Cerebellar cortex (tissue), 1 donor: ENCODE measurements at regions not wholly inside any gene's neighbourhood (a gene's known extent, or its start where the extent isn't known, plus 50 kb on each side); places are given as distances from the start of the nearest gene placed in this dataset.
A peak's percentile ranks its signal among the peaks of the same experiment; 100 is the strongest.
"Not testable (repeated sequence)": the region's sequence is repeated elsewhere in the genome, so short reads cannot be mapped to it uniquely, and the experiment has no call there.

Source experiments
- DNase-seq: peaks from one replicate; pipeline ENCODE4 v3.0.0-alpha.2; 2015; ENCODE audit warnings: low spot score

GRCh38 chr5:20370061-20370460 is 382.1 kb upstream of the CDH18 start:
- no peak for DNase-seq

- peak; percentile 41 for DNase-seq
Measured at GRCh38 chr5:20369518-20369885, 381.5 kb upstream of the CDH18 start.

GRCh38 chr5:20368571-20369517 is 380.8 kb upstream of the CDH18 start:
- peak; percentile 97 for DNase-seq

DNA sequence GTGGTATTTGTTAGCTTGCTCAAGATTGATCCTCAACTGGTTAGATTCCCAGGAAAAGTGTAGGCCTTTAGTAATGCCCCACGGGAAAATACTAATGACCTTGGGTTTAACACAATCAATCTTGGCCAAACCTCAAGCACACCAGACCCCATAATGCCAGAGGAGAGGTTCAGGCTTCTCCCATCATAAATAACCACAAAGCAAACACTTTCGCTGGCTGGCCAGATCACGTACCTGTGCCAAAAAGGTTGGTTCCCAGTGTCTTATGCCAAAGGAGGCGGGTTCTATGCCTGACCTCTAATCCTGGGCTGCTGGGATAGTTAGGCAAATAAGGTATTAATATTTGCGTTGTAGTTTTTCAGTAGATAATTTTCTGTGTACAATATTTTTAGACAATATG is 379.2 kb upstream of the CDH18 start:
- peak; percentile 50 for DNase-seq

DNA sequence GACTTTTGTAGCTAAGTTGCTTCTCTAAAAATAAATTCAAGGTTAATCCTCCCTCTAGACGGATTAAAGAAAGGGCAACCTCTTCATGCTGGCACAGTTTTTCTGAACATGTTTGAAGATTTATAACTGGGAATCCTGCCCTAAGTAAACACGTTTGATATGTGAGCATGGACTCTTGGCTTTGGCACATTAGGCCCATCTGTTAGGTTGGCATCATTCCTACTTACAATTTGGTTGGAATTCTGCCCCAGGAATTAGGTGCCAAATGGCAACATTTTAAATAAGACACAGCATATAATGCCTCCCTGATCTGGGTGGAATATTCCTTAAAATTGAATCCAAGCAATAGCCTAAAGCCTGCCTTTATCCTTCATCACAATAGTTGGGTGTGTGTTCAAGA is 372.3 kb upstream of the CDH18 start:
- peak; percentile 97 for DNase-seq

DNA sequence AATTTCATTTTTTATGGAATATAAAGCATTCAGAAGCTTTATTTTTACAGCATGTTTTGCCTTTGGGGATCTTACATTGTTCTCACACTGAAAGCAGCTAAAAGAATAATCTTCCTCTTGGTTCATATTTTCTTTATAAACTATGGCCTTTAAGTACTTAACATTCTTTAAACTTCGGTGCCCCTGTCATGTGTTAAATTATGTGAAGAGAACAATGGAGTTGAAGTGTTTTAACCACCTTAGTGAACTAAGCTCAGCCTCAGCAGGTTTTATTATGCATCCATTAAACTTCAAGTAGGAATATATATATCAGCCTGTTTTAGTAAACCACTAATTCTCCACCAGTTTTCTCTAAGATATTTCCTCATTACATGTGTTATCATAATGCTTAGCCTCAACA is 371.4 kb upstream of the CDH18 start:
- DNase-seq, result no peak

- no peak for DNase-seq
Measured at GRCh38 chr5:20353499-20353898, 365.5 kb upstream of the CDH18 start.

GRCh38 chr5:20351849-20352248 is 363.8 kb upstream of the CDH18 start:
- DNase-seq, result no peak

GRCh38 chr5:20348321-20348720 is 360.3 kb upstream of the CDH18 start:
- DNase-seq, result no peak

DNA sequence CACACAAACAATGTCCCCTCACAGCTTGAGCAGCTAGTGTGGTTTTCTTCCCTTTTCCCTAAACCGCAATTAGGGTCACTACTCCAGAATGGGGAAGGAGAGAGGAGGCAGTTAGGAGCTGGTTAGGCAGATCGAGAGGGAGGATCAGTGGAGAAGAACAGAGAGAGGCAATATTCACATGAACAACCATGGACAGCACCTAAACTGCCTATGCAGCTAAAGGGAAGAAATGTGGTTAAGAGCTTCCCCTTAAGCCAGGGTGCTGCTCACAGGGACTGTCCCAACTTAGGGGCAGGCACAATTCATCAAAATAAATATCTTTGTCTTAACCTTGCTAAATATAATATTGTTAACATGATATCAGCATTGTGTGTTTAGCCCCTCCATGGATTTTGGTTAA is 359.3 kb upstream of the CDH18 start:
- DNase-seq, result no peak

- DNase-seq, result no peak
Measured at GRCh38 chr5:20340126-20340525, 352.1 kb upstream of the CDH18 start.

DNA sequence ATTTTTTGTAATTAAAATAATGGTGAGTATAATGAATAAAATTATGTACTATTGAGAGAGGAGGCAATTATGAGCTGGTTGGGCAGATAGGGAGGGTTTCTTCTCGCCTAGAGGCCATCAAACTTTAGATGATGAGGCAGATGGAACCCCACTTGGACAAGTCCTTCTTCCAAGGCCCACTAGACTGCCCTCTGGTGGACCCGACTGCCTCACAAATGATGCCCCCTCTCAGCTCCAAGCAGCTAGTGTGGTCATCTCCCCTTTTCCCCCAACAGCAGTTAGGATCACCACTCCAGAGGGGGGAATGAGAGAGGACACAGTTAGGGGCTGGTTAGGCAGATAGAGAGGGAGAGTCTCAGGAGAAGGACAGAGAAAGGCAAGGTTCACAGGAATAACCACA is 348.0 kb upstream of the CDH18 start:
- no peak for DNase-seq

GRCh38 chr5:20331826-20332225 is 343.8 kb upstream of the CDH18 start:
- no peak for DNase-seq

GRCh38 chr5:20323323-20323722 is 335.3 kb upstream of the CDH18 start:
- no peak for DNase-seq

GRCh38 chr5:20307391-20307790 is 319.4 kb upstream of the CDH18 start:
- DNase-seq, result peak; percentile 62

GRCh38 chr5:20305463-20305862 is 317.5 kb upstream of the CDH18 start:
- no peak for DNase-seq

DNA sequence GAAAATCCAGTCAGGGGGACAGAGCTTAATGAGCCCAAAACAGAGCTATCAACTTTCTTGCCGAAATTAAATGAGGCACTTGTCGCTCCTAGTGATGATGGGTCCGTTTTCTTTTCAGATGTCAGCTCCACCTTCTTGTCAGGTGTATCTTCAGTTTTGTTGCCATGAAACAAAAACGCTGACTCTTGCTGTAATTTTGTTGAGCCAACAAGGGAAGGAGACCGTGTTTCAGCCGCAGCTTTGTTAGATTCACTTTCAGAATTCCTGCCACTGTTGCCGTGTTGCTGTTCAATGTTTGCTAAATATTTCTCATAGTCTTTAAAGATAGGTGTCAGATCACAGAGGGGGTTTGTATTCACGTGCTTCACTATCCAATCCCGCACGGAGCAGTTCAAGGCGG is 316.6 kb upstream of the CDH18 start:
- DNase-seq, result not testable (repeated sequence)

DNA sequence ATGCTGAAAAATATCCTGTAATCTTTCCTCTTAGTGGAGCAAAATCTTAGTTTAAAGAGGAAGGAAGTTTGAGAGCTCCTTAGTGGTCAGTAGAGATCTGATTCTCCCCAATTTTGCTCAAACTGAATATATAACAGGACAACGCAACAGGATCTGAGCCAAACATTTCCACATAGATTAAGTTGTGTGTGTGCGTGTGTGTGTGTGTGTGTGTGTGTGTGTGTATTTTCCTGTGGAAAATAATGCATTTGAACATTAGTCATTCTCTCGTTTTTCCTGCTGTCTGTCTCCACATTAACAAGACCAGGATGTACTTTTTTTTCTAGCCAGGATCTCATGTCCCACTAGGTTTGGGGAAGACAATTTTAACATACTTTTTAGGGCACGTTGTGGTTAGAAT is 312.1 kb upstream of the CDH18 start:
- no peak for DNase-seq

GRCh38 chr5:20294696-20295095 is 306.7 kb upstream of the CDH18 start:
- no peak for DNase-seq

GRCh38 chr5:20291766-20292165 is 303.8 kb upstream of the CDH18 start:
- no peak for DNase-seq

GRCh38 chr5:20287640-20288039 is 299.6 kb upstream of the CDH18 start:
- DNase-seq, result no peak

DNA sequence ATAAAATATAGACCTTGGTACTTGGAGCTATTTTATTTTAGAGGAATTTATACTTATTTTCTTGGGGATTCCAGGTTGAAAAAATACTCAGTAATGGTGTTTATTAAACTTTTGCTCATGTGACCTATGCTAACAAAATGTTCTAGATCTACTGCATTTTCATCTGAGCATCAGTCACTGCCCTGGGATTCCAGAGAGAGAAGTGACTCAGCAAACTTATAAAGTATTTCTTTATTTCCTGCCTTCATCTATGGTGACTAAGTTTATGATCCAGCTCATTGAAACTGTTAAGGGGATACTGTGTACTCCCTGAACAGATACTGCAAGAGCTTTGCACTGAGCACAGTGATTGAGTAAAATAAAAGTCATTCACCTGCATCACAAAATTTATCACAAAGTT is 298.5 kb upstream of the CDH18 start:
- no peak for DNase-seq

DNA sequence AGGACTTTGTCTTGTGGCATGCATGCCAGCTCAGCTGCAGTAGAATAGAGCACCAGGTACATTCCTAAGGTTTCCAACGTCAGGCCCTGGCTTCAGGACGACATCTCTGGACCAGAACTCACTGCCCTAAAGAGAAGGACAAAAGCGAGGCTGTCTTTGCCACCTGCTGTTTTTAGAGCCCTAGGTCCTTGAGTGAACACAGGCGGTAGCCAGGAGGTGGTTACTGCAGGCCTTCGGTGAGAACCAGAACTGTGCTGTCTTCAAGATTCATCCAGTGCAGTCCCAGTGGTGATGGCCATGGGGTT is 288.9 kb upstream of the CDH18 start:
- DNase-seq, result no peak
